D721Med (cell line): ENCODE measurements at regions not wholly inside any gene's neighbourhood (a gene's known extent, or its start where the extent isn't known, plus 50 kb on each side); places are given as distances from the start of the nearest gene placed in this dataset.

Experiments
- DNase-seq: peaks from one replicate; pipeline ENCODE4 v3.0.0; 2011; ENCODE audit warnings: low spot score; ENCODE audit not compliant: insufficient read length
- FAIRE-seq: peaks from 2 replicates; lab custom pipeline; 2011; peaks lifted over from hg19 to GRCh38; lab: Jason Lieb, UNC
- TF ChIP-seq, protein P1 (sequence below): IDR thresholded peaks from 2 replicates; pipeline ENCODE4 v1.5.1; 2012; ENCODE audit warnings: mild to moderate bottlenecking, control low read depth; ENCODE audit not compliant: insufficient read depth; ENCODE audit errors: missing control alignments

GRCh38 chr21:35373998-35374397 lies 324.9 kb upstream of the RUNX1 start:
- no peak for DNase-seq
- TF ChIP-seq, protein P1, sequence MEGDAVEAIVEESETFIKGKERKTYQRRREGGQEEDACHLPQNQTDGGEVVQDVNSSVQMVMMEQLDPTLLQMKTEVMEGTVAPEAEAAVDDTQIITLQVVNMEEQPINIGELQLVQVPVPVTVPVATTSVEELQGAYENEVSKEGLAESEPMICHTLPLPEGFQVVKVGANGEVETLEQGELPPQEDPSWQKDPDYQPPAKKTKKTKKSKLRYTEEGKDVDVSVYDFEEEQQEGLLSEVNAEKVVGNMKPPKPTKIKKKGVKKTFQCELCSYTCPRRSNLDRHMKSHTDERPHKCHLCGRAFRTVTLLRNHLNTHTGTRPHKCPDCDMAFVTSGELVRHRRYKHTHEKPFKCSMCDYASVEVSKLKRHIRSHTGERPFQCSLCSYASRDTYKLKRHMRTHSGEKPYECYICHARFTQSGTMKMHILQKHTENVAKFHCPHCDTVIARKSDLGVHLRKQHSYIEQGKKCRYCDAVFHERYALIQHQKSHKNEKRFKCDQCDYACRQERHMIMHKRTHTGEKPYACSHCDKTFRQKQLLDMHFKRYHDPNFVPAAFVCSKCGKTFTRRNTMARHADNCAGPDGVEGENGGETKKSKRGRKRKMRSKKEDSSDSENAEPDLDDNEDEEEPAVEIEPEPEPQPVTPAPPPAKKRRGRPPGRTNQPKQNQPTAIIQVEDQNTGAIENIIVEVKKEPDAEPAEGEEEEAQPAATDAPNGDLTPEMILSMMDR: no peak
- no peak for FAIRE-seq

- DNase-seq (no peak), FAIRE-seq (no peak)
- TF ChIP-seq, protein P1: no peak
Measured at GRCh38 chr21:35372201-35372600, 323.1 kb upstream of the RUNX1 start.

DNA sequence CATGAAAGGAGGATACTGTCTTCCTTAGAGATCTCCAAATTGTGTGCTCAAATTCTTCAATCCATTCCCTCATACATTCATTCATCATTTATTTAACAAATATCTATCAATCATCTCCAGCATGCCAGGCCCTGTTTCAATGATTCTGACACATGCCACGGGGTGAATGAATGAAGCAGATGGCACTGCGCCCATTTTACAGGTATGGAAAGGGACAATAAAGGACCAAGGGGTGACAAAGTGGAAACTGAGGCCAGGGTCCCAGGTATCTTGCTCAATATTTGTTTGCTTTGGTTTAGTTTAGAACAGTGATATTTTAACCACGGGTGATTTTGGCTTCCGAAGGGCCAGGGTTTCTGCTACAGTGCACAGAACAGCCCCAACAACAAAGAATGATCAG lies 321.6 kb upstream of the RUNX1 start:
- DNase-seq (no peak), FAIRE-seq (no peak)
- TF ChIP-seq, protein P1: no peak

DNA sequence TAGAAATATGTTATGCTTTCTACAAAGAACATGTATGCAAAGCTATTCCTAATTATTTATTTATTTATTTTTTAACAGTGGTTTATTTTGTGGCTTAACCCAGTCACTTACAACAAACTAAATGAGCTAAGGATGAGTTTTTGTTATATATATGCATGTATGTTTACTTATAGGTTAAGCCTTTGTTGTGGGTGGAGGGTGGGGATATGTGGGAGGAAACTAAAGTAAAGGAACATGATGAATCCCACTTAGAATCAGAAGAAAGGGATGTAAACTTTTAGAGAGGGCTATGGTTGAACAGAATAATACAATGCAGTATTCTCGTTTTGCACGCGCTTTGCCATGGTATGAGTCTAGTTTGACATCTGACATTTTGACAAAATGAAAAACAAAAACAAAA lies 321.0 kb upstream of the RUNX1 start:
- DNase-seq (no peak), FAIRE-seq (no peak)
- TF ChIP-seq, protein P1: no peak

- TF ChIP-seq, protein P1: no peak
- no peak for DNase-seq
- FAIRE-seq: no peak
Measured at GRCh38 chr21:35368326-35368725, 319.2 kb upstream of the RUNX1 start.

GRCh38 chr21:35367553-35367952 lies 318.5 kb upstream of the RUNX1 start:
- no peak for FAIRE-seq
- DNase-seq: no peak
- TF ChIP-seq, protein P1: no peak

- TF ChIP-seq, protein P1: no peak
- FAIRE-seq: no peak
- DNase-seq: no peak
Measured at GRCh38 chr21:35366394-35367080, 317.4 kb upstream of the RUNX1 start.
